HEK293T (cell line): ENCODE measurements at regions not wholly inside any gene's neighbourhood (a gene's known extent, or its start where the extent isn't known, plus 50 kb on each side); places are given as distances from the start of the nearest gene placed in this dataset.

Experiments used
- BHLHE40 ChIP-seq: fragments of 450-650 bp; IDR thresholded peaks from 2 replicates; pipeline ENCODE4 v1.6.1; 2016; ENCODE audit warnings: mild to moderate bottlenecking, moderate library complexity, borderline replicate concordance
- CTBP1 ChIP-seq: fragments of 450-650 bp; IDR thresholded peaks from 2 replicates; pipeline ENCODE4 v1.6.1; 2016; ENCODE audit warnings: borderline replicate concordance
- ELF4 ChIP-seq: fragments of 450-650 bp; IDR thresholded peaks from 2 replicates; pipeline ENCODE4 v1.6.1; 2017; ENCODE audit warnings: antibody characterized with exemption
- FOXA1 ChIP-seq: fragments of 450-650 bp; IDR thresholded peaks from 2 replicates; pipeline ENCODE4 v1.6.1; 2016; ENCODE audit warnings: mild to moderate bottlenecking
- FOXK2 ChIP-seq: fragments of 450-650 bp; IDR thresholded peaks from 2 replicates; pipeline ENCODE4 v1.6.1; 2016; ENCODE audit warnings: mild to moderate bottlenecking
- FOXM1 ChIP-seq: fragments of 450-650 bp; IDR thresholded peaks from 2 replicates; pipeline ENCODE4 v1.6.1; 2017; ENCODE audit warnings: mild to moderate bottlenecking, borderline replicate concordance
- HDGF ChIP-seq: fragments of 450-650 bp; IDR thresholded peaks from 2 replicates; pipeline ENCODE4 v1.6.1; 2017; ENCODE audit warnings: antibody characterized with exemption, borderline replicate concordance
- L3MBTL2 ChIP-seq: fragments of 450-650 bp; conservative IDR thresholded peaks from 2 replicates; pipeline ENCODE4 v1.6.1; 2016; ENCODE audit warnings: mild to moderate bottlenecking
- NFRKB ChIP-seq: fragments of 450-650 bp; IDR thresholded peaks from 2 replicates; pipeline ENCODE4 v1.6.1; 2016; ENCODE audit warnings: mild to moderate bottlenecking, moderate library complexity
- SP1 ChIP-seq: fragments of 450-650 bp; IDR thresholded peaks from 2 replicates; pipeline ENCODE4 v1.6.1; 2017
- SUZ12 ChIP-seq: fragments of 450-650 bp; IDR thresholded peaks from 2 replicates; pipeline ENCODE4 v1.6.1; 2016; ENCODE audit warnings: mild to moderate bottlenecking
- TARDBP ChIP-seq: fragments of 450-650 bp; IDR thresholded peaks from 2 replicates; pipeline ENCODE4 v1.6.1; 2016

DNA sequence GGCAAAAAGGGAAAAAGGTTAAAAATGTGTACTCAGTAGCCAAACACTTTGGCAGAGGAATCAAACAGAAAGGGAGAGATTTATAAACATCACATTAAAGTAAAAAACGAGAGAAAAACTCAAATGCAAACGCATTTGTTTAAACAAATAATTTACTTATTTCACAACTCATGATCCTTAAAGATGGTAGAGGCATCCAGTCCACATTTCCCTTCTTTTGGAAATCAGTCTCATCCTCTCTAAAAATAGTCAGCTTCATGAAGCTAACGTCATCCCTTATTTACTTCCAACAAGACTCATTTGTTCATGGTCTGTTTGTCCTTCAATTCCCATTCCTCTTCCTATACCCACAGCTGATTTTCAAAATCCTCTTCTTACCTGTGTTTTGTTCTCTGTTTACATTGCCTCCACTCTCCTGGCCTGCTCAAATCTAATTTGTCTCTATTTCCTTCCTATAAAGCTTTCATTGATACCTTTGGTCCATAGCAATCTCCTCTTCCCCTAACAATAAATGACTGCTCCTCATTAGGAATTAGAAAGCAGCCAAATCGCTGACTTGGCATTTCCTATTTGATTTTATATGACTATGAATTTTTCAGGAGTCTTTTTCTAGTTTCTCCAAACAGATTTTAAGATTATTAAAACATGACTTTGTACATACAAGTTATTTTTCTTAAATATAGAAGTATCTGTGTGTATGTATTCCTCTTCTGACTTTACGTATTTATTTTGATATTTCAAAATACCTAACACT lies 805.3 kb downstream of the TLE1 start:
- no peak for TF ChIP-seq SP1
- no peak for TF ChIP-seq TARDBP
- no peak for TF ChIP-seq CTBP1
- no peak for TF ChIP-seq FOXA1
- no peak for TF ChIP-seq FOXK2
- no peak for TF ChIP-seq NFRKB
- TF ChIP-seq ELF4 = no peak
- no peak for TF ChIP-seq BHLHE40
- no peak for TF ChIP-seq FOXM1
- TF ChIP-seq SUZ12 = no peak
- no peak for TF ChIP-seq L3MBTL2
- TF ChIP-seq HDGF = no peak
